ENCODE measurements at regions not wholly inside any gene's neighbourhood (a gene's known extent, or its start where the extent isn't known, plus 50 kb on each side); places are given as distances from the start of the nearest gene placed in this dataset.

GRCh38 chr17:77428020-77428748 is 287.4 kb downstream of the SEC14L1 start:
- no peak overlapping the region for H2BK15ac ChIP-seq (ENCODE audit: low read length)
- WGBS, 2 donors (ENCODE audit: extremely low coverage in 2 of 2, insufficient read length in 2 of 2, insufficient replicate concordance in 1 of 2): no CpG with 5 or more reads among the region's 13 CpGs
- H2BK120ac ChIP-seq (ENCODE audit: low read depth, low read length): no peak overlapping the region
- no peak overlapping the region for H3K4ac ChIP-seq (ENCODE audit: low read length)
- H2BK12ac ChIP-seq (ENCODE audit: low read length): no peak overlapping the region
- H2AK5ac ChIP-seq (ENCODE audit: low read depth, low read length): no peak overlapping the region
- peaks cover 0 to 1% of the 10 kb centered on the region in 2 donors for H3K36me3 ChIP-seq (replicated peaks in 1 of 2; ENCODE audit: control insufficient read depth in 2 of 2, insufficient read depth in 2 of 2, low read length in 2 of 2)
- H3K79me1 ChIP-seq (ENCODE audit: low read depth, low read length): peaks cover 28% of the 10 kb centered on the region
- H2AFZ ChIP-seq (ENCODE audit: low read length): no peak overlapping the region
- no peak for DNase-seq (ENCODE audit: low spot score)
- H3K9ac ChIP-seq (ENCODE audit: low read depth, low read length, poor library complexity): no peak overlapping the region
- no peaks in the 10 kb centered on the region for H3K9me3 ChIP-seq (replicated peaks in 1 of 2; ENCODE audit: control insufficient read depth in 2 of 2, insufficient read depth in 1 of 2, low read depth in 1 of 2, low read length in 2 of 2)
- H4K91ac ChIP-seq (ENCODE audit: low read depth, low read length, poor library complexity): no peak overlapping the region
- no peaks in the 10 kb centered on the region for H3K27me3 ChIP-seq (ENCODE audit: control insufficient read depth in 3 of 3, insufficient read depth in 3 of 3, low read depth in 1 of 3, low read length in 3 of 3)
- H3K4me3 ChIP-seq (ENCODE audit: low read length in 2 of 2): no peak overlapping the region
- H3K4me1 ChIP-seq (ENCODE audit: control insufficient read depth in 2 of 2, insufficient read depth in 1 of 2, low read depth in 1 of 2, low read length in 2 of 2): peaks cover 40 to 52% of the 10 kb centered on the region in 2 donors
- no peak overlapping the region for H4K8ac ChIP-seq (ENCODE audit: low read depth, low read length)
- H3K23ac ChIP-seq (ENCODE audit: low read depth, low read length, poor library complexity): no peak overlapping the region
- no peak overlapping the region for H3K14ac ChIP-seq (ENCODE audit: low read length)
- no peak overlapping the region for H3K27ac ChIP-seq (replicated peaks; ENCODE audit: low read length)
- H3K4me2 ChIP-seq (ENCODE audit: insufficient read depth, low read length, poor library complexity, severe bottlenecking): no peak overlapping the region
- no peak overlapping the region for H2BK5ac ChIP-seq (ENCODE audit: low read length)
- H3K18ac ChIP-seq (ENCODE audit: low read length): no peak overlapping the region

GRCh38 chr17:77428749-77429368 is 288.1 kb downstream of the SEC14L1 start:
- H3K14ac ChIP-seq (ENCODE audit: low read length): peak overlapping the region; percentile 47
- no peak overlapping the region for H2BK15ac ChIP-seq (ENCODE audit: low read length)
- H3K4me1 ChIP-seq (ENCODE audit: control insufficient read depth in 2 of 2, insufficient read depth in 1 of 2, low read depth in 1 of 2, low read length in 2 of 2): peaks cover 42 to 52% of the 10 kb centered on the region in 2 donors
- peaks cover 29% of the 10 kb centered on the region for H3K79me1 ChIP-seq (ENCODE audit: low read depth, low read length)
- H3K18ac ChIP-seq (ENCODE audit: low read length): peak overlapping the region; percentile 40
- WGBS, 2 donors (ENCODE audit: extremely low coverage in 2 of 2, insufficient read length in 2 of 2, insufficient replicate concordance in 1 of 2): no CpG with 5 or more reads among the region's 16 CpGs
- no peak overlapping the region for H3K4ac ChIP-seq (ENCODE audit: low read length)
- peak overlapping the region; percentile 12 for H2AK5ac ChIP-seq (ENCODE audit: low read depth, low read length)
- no peak for DNase-seq (ENCODE audit: low spot score)
- no peak overlapping the region for H2BK120ac ChIP-seq (ENCODE audit: low read depth, low read length)
- H2BK5ac ChIP-seq (ENCODE audit: low read length): no peak overlapping the region
- no peak overlapping the region for H3K4me3 ChIP-seq (ENCODE audit: low read length in 2 of 2)
- H3K27me3 ChIP-seq (ENCODE audit: control insufficient read depth in 3 of 3, insufficient read depth in 3 of 3, low read depth in 1 of 3, low read length in 3 of 3): no peaks in the 10 kb centered on the region
- H2BK12ac ChIP-seq (ENCODE audit: low read length): no peak overlapping the region
- H3K36me3 ChIP-seq (replicated peaks in 1 of 2; ENCODE audit: control insufficient read depth in 2 of 2, insufficient read depth in 2 of 2, low read length in 2 of 2): peaks cover 0 to 1% of the 10 kb centered on the region in 2 donors
- no peak overlapping the region for H4K91ac ChIP-seq (ENCODE audit: low read depth, low read length, poor library complexity)
- H4K8ac ChIP-seq (ENCODE audit: low read depth, low read length): no peak overlapping the region
- no peak overlapping the region for H3K4me2 ChIP-seq (ENCODE audit: insufficient read depth, low read length, poor library complexity, severe bottlenecking)
- peak overlapping the region; percentile 45 for H3K23ac ChIP-seq (ENCODE audit: low read depth, low read length, poor library complexity)
- H3K27ac ChIP-seq (replicated peaks; ENCODE audit: low read length): no peak overlapping the region
- H3K9ac ChIP-seq (ENCODE audit: low read depth, low read length, poor library complexity): peak overlapping the region; percentile 70
- H3K9me3 ChIP-seq (replicated peaks in 1 of 2; ENCODE audit: control insufficient read depth in 2 of 2, insufficient read depth in 1 of 2, low read depth in 1 of 2, low read length in 2 of 2): no peaks in the 10 kb centered on the region
- no peak overlapping the region for H2AFZ ChIP-seq (ENCODE audit: low read length)

GRCh38 chr17:77429369-77429968 is 288.7 kb downstream of the SEC14L1 start:
- no peak overlapping the region for H3K4me3 ChIP-seq (ENCODE audit: low read length in 2 of 2)
- no peak overlapping the region for H3K4ac ChIP-seq (ENCODE audit: low read length)
- peak overlapping the region; percentile 47 for H3K14ac ChIP-seq (ENCODE audit: low read length)
- no peak for DNase-seq (ENCODE audit: low spot score)
- peaks cover 49 to 55% of the 10 kb centered on the region in 2 donors for H3K4me1 ChIP-seq (ENCODE audit: control insufficient read depth in 2 of 2, insufficient read depth in 1 of 2, low read depth in 1 of 2, low read length in 2 of 2)
- H2BK120ac ChIP-seq (ENCODE audit: low read depth, low read length): no peak overlapping the region
- H3K27ac ChIP-seq (replicated peaks; ENCODE audit: low read length): peak overlapping the region; percentile 7
- no peak overlapping the region for H3K4me2 ChIP-seq (ENCODE audit: insufficient read depth, low read length, poor library complexity, severe bottlenecking)
- H3K36me3 ChIP-seq (replicated peaks in 1 of 2; ENCODE audit: control insufficient read depth in 2 of 2, insufficient read depth in 2 of 2, low read length in 2 of 2): peaks cover 0 to 1% of the 10 kb centered on the region in 2 donors
- H2BK12ac ChIP-seq (ENCODE audit: low read length): no peak overlapping the region
- no peak overlapping the region for H4K91ac ChIP-seq (ENCODE audit: low read depth, low read length, poor library complexity)
- peak overlapping the region; percentile 40 for H3K18ac ChIP-seq (ENCODE audit: low read length)
- H4K8ac ChIP-seq (ENCODE audit: low read depth, low read length): no peak overlapping the region
- peak overlapping the region; percentile 45 for H3K23ac ChIP-seq (ENCODE audit: low read depth, low read length, poor library complexity)
- WGBS, 2 donors (ENCODE audit: extremely low coverage in 2 of 2, insufficient read length in 2 of 2, insufficient replicate concordance in 1 of 2): no CpG with 5 or more reads among the region's 14 CpGs
- H2AFZ ChIP-seq (ENCODE audit: low read length): no peak overlapping the region
- peaks cover 27% of the 10 kb centered on the region for H3K79me1 ChIP-seq (ENCODE audit: low read depth, low read length)
- peak overlapping the region; percentile 70 for H3K9ac ChIP-seq (ENCODE audit: low read depth, low read length, poor library complexity)
- H2BK5ac ChIP-seq (ENCODE audit: low read length): no peak overlapping the region
- H3K9me3 ChIP-seq (replicated peaks in 1 of 2; ENCODE audit: control insufficient read depth in 2 of 2, insufficient read depth in 1 of 2, low read depth in 1 of 2, low read length in 2 of 2): no peaks in the 10 kb centered on the region
- no peaks in the 10 kb centered on the region for H3K27me3 ChIP-seq (ENCODE audit: control insufficient read depth in 3 of 3, insufficient read depth in 3 of 3, low read depth in 1 of 3, low read length in 3 of 3)
- peak overlapping the region; percentile 12 for H2AK5ac ChIP-seq (ENCODE audit: low read depth, low read length)
- no peak overlapping the region for H2BK15ac ChIP-seq (ENCODE audit: low read length)
